ENCODE measurements at regions not wholly inside any gene's neighbourhood (a gene's known extent, or its start where the extent isn't known, plus 50 kb on each side); places are given as distances from the start of the nearest gene placed in this dataset.

DNA sequence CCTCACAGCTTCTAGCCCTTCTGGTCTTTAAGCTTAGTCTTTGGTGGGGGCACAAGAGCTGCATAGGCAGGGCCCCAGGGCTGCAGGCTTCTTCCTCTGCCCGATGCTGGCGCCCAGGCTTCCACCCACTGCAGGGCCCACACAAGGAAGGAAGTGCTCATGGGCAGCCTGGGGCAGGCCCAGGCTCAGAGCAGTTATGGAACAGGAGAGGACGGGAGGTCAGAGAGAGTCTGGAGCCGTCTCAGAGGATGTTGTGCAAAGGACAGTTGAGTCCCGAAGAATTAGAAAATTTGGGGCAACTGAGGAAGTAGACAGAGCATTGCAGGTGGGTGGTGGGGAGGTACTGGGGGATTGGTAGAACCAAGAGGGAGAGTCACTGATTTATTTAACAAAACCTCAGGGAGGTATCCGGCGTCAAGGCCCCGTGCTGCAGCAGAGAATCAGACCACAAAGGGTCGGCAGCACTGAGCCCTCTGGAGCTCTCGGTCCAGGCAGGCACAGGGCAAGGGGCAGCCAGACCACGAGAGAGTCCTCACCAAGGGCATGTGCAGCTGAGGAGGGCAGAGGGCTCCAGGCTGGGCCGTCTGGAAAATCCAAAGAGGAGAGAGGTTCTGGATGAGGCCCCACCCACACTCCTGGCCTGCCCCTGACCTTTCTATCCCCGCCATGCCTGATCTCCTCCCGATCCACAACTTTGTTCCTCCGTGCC lies 110.8 kb upstream of the GLI2 start:
- TF ChIP-seq, protein P1, sequence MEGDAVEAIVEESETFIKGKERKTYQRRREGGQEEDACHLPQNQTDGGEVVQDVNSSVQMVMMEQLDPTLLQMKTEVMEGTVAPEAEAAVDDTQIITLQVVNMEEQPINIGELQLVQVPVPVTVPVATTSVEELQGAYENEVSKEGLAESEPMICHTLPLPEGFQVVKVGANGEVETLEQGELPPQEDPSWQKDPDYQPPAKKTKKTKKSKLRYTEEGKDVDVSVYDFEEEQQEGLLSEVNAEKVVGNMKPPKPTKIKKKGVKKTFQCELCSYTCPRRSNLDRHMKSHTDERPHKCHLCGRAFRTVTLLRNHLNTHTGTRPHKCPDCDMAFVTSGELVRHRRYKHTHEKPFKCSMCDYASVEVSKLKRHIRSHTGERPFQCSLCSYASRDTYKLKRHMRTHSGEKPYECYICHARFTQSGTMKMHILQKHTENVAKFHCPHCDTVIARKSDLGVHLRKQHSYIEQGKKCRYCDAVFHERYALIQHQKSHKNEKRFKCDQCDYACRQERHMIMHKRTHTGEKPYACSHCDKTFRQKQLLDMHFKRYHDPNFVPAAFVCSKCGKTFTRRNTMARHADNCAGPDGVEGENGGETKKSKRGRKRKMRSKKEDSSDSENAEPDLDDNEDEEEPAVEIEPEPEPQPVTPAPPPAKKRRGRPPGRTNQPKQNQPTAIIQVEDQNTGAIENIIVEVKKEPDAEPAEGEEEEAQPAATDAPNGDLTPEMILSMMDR (IDR thresholded peaks at IDR 0.05) = no peak
- no peak for TF ChIP-seq POLR2A (IDR thresholded peaks at IDR 0.05)
